ENCODE measurements at regions not wholly inside any gene's neighbourhood (a gene's known extent, or its start where the extent isn't known, plus 50 kb on each side); places are given as distances from the start of the nearest gene placed in this dataset.

DNA sequence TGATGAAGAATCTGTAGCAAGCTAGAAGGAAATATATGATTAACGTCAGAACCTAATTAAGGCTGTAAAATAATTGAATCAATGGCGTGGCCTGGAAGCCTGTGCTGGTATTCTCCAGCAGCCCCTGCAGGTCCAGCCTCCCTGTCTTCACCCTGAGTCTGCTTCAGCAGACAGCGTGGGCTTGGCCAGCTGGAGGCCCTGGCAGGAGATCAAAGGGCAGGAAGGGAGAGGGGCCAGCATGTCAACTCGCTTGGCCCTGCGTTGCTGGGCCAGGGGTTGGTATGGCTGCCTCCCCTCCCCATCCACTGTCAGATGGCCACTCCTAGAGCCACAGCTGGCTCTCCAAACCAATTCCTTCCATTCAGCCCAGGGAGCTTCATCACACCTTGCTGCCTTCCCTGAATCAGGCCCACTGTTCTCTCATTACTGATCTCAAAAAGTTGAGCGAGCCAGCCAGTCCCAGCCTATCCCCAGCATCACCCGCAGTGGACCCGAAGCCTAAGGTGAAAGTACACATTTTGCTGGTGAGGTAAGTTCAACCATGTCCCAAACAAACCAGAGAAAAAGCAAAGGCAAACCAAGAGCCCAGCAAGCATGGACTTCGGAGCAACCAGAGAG lies 228.4 kb upstream of the AGAP1 start:
- no peak overlapping the region for H3K4me3 ChIP-seq (ENCODE audit: low read length)
- no peak for DNase-seq (ENCODE audit: low read depth)
- TF ChIP-seq CTCF (conservative IDR thresholded peaks at IDR 0.05; ENCODE audit: low read length) = no peak

GRCh38 chr2:235267251-235267650 lies 226.6 kb upstream of the AGAP1 start:
- DNase-seq (ENCODE audit: low read depth) = peak; percentile 13
- no peak for TF ChIP-seq CTCF (conservative IDR thresholded peaks at IDR 0.05; ENCODE audit: low read length)
- no peak overlapping the region for H3K4me3 ChIP-seq (ENCODE audit: low read length)

DNA sequence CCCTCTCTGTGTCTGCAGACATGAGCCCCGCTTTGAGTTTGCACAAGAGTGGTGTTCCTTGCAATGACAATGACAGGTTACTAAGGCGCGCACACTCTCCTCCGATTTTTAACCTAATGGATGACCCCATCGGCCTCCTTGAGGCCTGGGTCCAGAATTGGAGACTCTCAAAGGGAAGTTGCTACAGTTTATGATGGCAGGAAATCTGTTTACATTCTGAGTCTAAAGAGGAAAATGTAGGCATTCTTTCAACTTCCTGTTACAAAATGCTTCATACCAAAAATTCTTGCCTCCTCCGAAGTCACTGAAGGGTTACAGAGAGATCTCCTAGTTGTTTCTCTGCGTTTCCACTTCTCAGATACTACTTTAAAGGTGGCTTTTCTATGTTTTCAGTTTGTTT lies 225.3 kb upstream of the AGAP1 start:
- DNase-seq (ENCODE audit: low read depth) = peak; percentile 80
- TF ChIP-seq CTCF (conservative IDR thresholded peaks at IDR 0.05; ENCODE audit: low read length) = no peak
- H3K4me3 ChIP-seq (ENCODE audit: low read length) = no peak overlapping the region

- TF ChIP-seq CTCF (conservative IDR thresholded peaks at IDR 0.05; ENCODE audit: low read length) = no peak
- DNase-seq (ENCODE audit: low read depth) = no peak
- H3K4me3 ChIP-seq (ENCODE audit: low read length) = no peak overlapping the region
These were observed 223.6 kb upstream of the AGAP1 start for GRCh38 chr2:235270291-235270690.

GRCh38 chr2:235270956-235271355 lies 222.9 kb upstream of the AGAP1 start:
- DNase-seq (ENCODE audit: low read depth) = peak; percentile 87
- H3K4me3 ChIP-seq (ENCODE audit: low read length) = no peak overlapping the region
- no peak for TF ChIP-seq CTCF (conservative IDR thresholded peaks at IDR 0.05; ENCODE audit: low read length)

GRCh38 chr2:235271936-235272335 lies 221.9 kb upstream of the AGAP1 start:
- H3K4me3 ChIP-seq (ENCODE audit: low read length) = no peak overlapping the region
- TF ChIP-seq CTCF (conservative IDR thresholded peaks at IDR 0.05; ENCODE audit: low read length) = no peak
- no peak for DNase-seq (ENCODE audit: low read depth)

DNA sequence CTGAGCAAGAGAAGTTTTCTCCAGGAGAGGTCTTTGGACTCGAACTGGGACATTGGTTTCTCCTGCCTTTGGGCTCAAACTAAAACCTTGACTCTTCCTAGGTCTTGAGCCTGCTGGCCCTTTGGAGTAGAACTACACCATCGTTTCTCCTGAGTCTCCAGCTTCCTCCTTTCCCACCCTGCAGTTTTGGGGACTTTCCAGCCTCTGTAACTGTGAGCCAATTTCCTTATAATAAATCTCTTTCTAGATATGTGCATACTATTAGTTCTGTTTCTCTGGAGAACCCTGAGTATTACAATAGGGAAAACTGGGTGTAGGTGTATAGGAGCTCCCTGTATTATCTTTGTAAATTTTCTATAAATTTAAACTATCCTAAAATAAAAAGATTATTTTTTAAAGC lies 219.8 kb upstream of the AGAP1 start:
- no peak for DNase-seq (ENCODE audit: low read depth)
- TF ChIP-seq CTCF (conservative IDR thresholded peaks at IDR 0.05; ENCODE audit: low read length) = no peak
- H3K4me3 ChIP-seq (ENCODE audit: low read length) = no peak overlapping the region

Data from AG10803 (cell line).